ENCODE measurements at regions not wholly inside any gene's neighbourhood (a gene's known extent, or its start where the extent isn't known, plus 50 kb on each side); places are given as distances from the start of the nearest gene placed in this dataset.
"Not testable (repeated sequence)": the region's sequence is repeated elsewhere in the genome, so short reads cannot be mapped to it uniquely, and the experiment has no call there.

DNA sequence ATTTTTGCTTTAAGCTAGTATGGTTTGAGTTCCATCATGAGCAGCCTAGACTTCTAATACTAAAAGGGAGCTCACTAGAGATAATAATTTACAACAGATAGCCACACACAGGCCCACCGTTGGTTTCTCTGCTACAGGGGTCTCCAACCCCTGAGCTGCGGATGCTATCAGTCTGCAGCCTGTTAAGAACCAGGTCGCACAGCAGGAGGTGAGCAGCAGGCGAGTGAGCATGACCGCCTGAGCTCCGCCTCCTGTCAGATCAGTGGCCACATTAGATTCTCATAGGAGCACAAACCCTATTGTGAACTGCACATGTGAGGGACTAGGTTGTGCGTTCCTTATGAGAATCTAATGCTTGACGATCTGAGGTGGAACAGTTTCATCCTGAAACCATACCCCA, 150.6 kb downstream of the HRH4 start:
- H3K4me3 ChIP-seq (ENCODE audit: low read depth, low read length), result no peak overlapping the region
- TF ChIP-seq, protein P1, sequence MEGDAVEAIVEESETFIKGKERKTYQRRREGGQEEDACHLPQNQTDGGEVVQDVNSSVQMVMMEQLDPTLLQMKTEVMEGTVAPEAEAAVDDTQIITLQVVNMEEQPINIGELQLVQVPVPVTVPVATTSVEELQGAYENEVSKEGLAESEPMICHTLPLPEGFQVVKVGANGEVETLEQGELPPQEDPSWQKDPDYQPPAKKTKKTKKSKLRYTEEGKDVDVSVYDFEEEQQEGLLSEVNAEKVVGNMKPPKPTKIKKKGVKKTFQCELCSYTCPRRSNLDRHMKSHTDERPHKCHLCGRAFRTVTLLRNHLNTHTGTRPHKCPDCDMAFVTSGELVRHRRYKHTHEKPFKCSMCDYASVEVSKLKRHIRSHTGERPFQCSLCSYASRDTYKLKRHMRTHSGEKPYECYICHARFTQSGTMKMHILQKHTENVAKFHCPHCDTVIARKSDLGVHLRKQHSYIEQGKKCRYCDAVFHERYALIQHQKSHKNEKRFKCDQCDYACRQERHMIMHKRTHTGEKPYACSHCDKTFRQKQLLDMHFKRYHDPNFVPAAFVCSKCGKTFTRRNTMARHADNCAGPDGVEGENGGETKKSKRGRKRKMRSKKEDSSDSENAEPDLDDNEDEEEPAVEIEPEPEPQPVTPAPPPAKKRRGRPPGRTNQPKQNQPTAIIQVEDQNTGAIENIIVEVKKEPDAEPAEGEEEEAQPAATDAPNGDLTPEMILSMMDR (IDR thresholded peaks at IDR 0.05; ENCODE audit: insufficient read depth, low read depth, low read length), result no peak
- no peak for DNase-seq (ENCODE audit: low read depth)

DNA sequence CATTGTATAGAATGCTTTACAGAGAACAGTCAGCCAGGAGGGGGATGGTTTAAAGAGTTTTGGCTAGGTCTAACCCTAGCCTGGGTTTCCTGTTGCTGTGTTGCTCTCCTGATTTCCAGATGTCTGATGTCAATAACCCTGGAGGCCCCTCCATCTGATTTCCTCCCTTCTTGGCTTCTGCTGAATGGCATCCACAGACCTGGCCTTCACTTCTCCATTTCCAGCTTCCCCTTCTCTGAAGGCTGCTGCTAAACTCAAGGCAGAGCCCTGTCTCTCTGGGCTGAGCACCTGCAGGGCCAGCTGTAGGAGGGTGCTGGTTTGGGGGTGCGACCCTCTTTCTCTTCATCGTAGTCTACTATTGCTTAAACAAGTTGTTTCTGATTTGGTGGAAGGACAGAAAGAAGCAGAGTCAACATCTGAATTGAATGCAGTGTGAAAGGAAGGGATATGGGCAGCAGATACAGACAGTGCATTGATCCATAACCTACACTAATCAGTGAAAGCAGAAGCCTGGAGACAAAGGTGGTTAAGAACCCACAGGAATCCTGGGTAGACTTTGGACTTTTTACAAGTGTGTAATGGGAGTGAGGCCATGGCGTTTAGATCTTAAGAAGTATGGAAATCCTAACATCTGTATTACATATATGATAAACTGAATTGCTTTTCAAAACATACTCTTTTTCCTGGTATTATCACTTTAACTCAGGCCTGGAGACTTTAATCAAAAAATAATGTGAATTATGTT, 153.6 kb downstream of the HRH4 start:
- TF ChIP-seq, protein P1 (IDR thresholded peaks at IDR 0.05; ENCODE audit: insufficient read depth, low read depth, low read length), result no peak
- DNase-seq (ENCODE audit: low read depth), result no peak
- no peak overlapping the region for H3K4me3 ChIP-seq (ENCODE audit: low read depth, low read length)

DNA sequence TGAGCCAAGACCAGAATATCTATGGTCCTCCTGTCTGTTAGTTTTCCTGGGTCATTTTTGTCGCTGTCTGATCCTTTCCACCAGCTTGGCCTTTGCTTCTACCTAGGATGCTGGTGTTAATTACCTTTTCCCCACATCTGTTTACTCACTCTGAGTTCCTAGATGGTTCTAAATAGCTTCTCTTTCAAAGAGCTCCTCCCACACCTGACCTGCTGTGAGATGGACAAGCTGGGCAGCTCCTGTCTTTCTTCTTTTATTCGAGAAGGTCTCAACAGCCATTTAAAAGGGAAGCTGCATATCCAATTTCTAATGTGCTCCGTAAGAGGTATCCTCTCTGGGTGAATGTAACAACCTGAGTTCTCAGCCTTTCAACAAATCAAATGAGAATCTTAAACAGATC, 156.2 kb downstream of the HRH4 start:
- TF ChIP-seq, protein P1 (IDR thresholded peaks at IDR 0.05; ENCODE audit: insufficient read depth, low read depth, low read length), result no peak
- no peak overlapping the region for H3K4me3 ChIP-seq (ENCODE audit: low read depth, low read length)
- DNase-seq (ENCODE audit: low read depth), result no peak

DNA sequence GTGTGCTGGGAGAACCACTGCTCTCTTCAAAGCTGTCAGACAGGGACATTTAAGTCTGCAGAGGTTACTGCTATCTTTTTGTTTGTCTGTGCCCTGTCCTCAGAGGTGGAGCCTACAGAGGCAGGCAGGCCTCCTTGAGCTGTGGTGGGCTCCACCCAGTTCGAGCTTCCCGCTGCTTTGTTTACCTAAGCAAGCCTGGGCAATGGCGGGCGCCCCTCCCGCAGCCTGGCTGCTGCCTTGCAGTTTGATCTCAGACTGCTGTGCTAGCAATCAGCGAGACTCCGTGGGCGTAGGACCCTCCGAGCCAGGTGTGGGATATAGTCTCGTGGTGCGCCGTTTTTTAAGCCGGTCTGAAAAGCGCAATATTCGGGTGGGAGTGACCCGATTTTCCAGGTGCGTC, 164.0 kb downstream of the HRH4 start:
- not testable (repeated sequence) for DNase-seq (ENCODE audit: low read depth); H3K4me3 ChIP-seq (ENCODE audit: low read depth, low read length)

DNA sequence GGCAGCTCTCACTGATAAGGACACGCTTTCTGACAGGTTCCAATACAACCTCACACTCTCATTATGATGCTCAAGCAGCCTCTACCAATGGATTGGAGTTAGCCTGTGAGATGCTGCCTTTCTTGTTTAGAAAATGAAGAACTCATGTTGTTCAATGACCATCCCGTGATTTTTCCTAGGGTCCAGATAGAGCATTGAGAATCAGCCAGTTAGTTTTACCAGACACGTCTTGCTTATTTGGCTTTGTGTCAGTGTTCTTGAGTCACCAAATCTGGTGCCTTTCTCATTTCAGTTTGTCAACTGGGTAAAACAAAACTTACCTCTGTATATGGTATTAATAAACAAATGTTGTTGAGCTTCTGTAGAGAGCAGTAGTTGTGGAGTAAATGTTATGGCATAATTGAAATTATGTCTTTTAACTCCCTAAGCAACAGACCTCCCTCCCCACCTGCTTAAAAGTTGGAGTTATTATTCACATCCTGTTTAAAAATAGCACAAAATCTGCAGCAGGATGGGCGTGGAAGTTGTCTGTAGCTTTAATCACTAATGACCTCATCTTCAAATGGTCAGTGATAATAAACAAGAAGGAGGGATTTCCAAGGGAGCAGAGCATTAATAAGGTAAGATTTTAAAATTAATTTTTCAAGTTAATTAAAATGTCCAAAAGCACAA, 167.3 kb downstream of the HRH4 start:
- TF ChIP-seq, protein P1 (IDR thresholded peaks at IDR 0.05; ENCODE audit: insufficient read depth, low read depth, low read length), result no peak
- no peak overlapping the region for H3K4me3 ChIP-seq (ENCODE audit: low read depth, low read length)
- DNase-seq (ENCODE audit: low read depth), result no peak

DNA sequence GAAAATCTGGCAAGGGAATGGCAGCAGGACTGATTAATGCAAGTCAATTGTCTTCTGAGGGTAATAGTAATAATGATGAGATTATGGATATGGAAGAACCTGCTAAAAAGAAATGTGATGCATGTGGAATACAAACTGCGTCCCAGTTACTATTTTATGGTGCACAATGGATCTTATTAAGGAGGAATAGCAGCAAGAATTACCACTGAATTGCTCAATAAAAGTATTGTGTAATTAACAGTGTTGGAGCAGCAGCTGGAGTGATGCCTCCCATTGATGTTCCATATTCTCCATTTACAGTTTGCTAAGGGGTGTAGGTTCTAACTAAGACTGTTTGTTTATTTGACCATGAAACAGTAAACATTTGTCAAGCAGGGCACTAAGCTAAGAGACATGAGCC, 167.9 kb downstream of the HRH4 start:
- DNase-seq (ENCODE audit: low read depth), result peak; percentile 12
- TF ChIP-seq, protein P1 (IDR thresholded peaks at IDR 0.05; ENCODE audit: insufficient read depth, low read depth, low read length), result no peak
- no peak overlapping the region for H3K4me3 ChIP-seq (ENCODE audit: low read depth, low read length)

DNA sequence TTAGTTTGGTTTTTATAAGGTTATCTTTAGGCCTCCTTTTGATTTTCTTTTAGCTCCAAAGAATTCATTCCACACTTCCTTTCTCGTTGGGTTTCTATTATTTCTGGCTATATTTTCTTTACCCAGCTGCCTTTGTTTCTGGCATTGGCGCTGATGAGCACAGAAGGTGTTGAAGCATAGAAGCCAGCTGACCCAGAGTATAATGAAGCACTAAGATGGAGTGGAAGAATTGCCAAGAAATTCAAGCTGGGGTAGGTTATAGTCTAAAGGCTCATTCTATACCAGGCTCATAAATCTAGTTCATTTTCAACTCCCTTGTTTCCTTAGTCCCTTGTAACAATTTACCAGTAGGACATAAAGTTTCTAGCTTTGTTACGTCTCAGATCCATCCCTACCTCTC, 169.5 kb downstream of the HRH4 start:
- no peak for DNase-seq (ENCODE audit: low read depth)
- TF ChIP-seq, protein P1 (IDR thresholded peaks at IDR 0.05; ENCODE audit: insufficient read depth, low read depth, low read length), result no peak

More for the DNA sequence above, 169.5 kb downstream of the HRH4 start:
- no peak overlapping the region for H3K4me3 ChIP-seq (ENCODE audit: low read depth, low read length)

All from fibroblast of villous mesenchyme (primary cell).